ENCODE measurements at regions not wholly inside any gene's neighbourhood (a gene's known extent, or its start where the extent isn't known, plus 50 kb on each side); places are given as distances from the start of the nearest gene placed in this dataset.

- H4K20me1 ChIP-seq (ENCODE audit: control insufficient read depth, insufficient read depth, low read depth, low read length), result no peaks in the 10 kb centered on the region
- no peaks in the 10 kb centered on the region for H3K9me3 ChIP-seq (ENCODE audit: control insufficient read depth, insufficient read depth, low read length)
- no peak overlapping the region for H3K4me2 ChIP-seq (ENCODE audit: low read length)
- no peaks in the 10 kb centered on the region; the same call in 1 of the 2 replicates for H3K9me2 ChIP-seq (replicated peaks; ENCODE audit: control insufficient read depth, low read length)
- H3F3A ChIP-seq (ENCODE audit: control insufficient read depth, insufficient read depth), result no peaks in the 10 kb centered on the region
- H3K4me1 ChIP-seq (ENCODE audit: control insufficient read depth, low read length), result peaks cover 30% of the 10 kb centered on the region
- H3K27ac ChIP-seq (ENCODE audit: low read depth, low read length), result no peak overlapping the region
- no peaks in the 10 kb centered on the region for H3K79me2 ChIP-seq (ENCODE audit: control insufficient read depth, low read length)
- no peak overlapping the region for H3K4me3 ChIP-seq (ENCODE audit: low read length)
- TF ChIP-seq CTCF (IDR thresholded peaks at IDR 0.05; ENCODE audit: low read depth, low read length, poor library complexity, severe bottlenecking), result no peak
- no peak for TF ChIP-seq EZH2phosphoT487 (IDR thresholded peaks at IDR 0.05; ENCODE audit: borderline replicate concordance, low read length)
- H3K27me3 ChIP-seq (ENCODE audit: control insufficient read depth, low read length), result no peaks in the 10 kb centered on the region; the same call in 1 of the 2 replicates
- no peaks in the 10 kb centered on the region for H3K36me3 ChIP-seq (ENCODE audit: control insufficient read depth, low read length)
Observed at GRCh38 chr18:10303171-10303570, 151.3 kb upstream of the APCDD1 start.

- Histone ChIP-seq H3K27ac (ENCODE audit: low read depth, low read length) (no peak overlapping the region), H3F3A (ENCODE audit: control insufficient read depth, insufficient read depth) (no peaks in the 10 kb centered on the region), H3K79me2 (ENCODE audit: control insufficient read depth, low read length) (no peaks in the 10 kb centered on the region), H3K4me1 (ENCODE audit: control insufficient read depth, low read length) (peaks cover 13% of the 10 kb centered on the region), H3K4me2 (ENCODE audit: low read length) (no peak overlapping the region), H3K4me3 (ENCODE audit: low read length) (no peak overlapping the region), H3K27me3 (ENCODE audit: control insufficient read depth, low read length) (no peaks in the 10 kb centered on the region; the same call in 1 of the 2 replicates), H3K9me2 (replicated peaks; ENCODE audit: control insufficient read depth, low read length) (no peaks in the 10 kb centered on the region; the same call in 1 of the 2 replicates), H3K9me3 (ENCODE audit: control insufficient read depth, insufficient read depth, low read length) (no peaks in the 10 kb centered on the region), H3K36me3 (ENCODE audit: control insufficient read depth, low read length) (no peaks in the 10 kb centered on the region), H4K20me1 (ENCODE audit: control insufficient read depth, insufficient read depth, low read depth, low read length) (no peaks in the 10 kb centered on the region)
- no peak for TF ChIP-seq CTCF (IDR thresholded peaks at IDR 0.05; ENCODE audit: low read depth, low read length, poor library complexity, severe bottlenecking)
- TF ChIP-seq EZH2phosphoT487 (IDR thresholded peaks at IDR 0.05; ENCODE audit: borderline replicate concordance, low read length), result no peak
Observed at GRCh38 chr18:10304853-10305252, 149.6 kb upstream of the APCDD1 start.

- Histone ChIP-seq H3K9me3 (ENCODE audit: control insufficient read depth, insufficient read depth, low read length) (no peaks in the 10 kb centered on the region), H3K27ac (ENCODE audit: low read depth, low read length) (no peak overlapping the region), H3K36me3 (ENCODE audit: control insufficient read depth, low read length) (no peaks in the 10 kb centered on the region), H3K4me3 (ENCODE audit: low read length) (no peak overlapping the region), H3K4me1 (ENCODE audit: control insufficient read depth, low read length) (peaks cover 3% of the 10 kb centered on the region), H3F3A (ENCODE audit: control insufficient read depth, insufficient read depth) (no peaks in the 10 kb centered on the region), H3K9me2 (replicated peaks; ENCODE audit: control insufficient read depth, low read length) (no peaks in the 10 kb centered on the region; the same call in 1 of the 2 replicates), H3K27me3 (ENCODE audit: control insufficient read depth, low read length) (no peaks in the 10 kb centered on the region; the same call in 1 of the 2 replicates), H4K20me1 (ENCODE audit: control insufficient read depth, insufficient read depth, low read depth, low read length) (no peaks in the 10 kb centered on the region), H3K79me2 (ENCODE audit: control insufficient read depth, low read length) (no peaks in the 10 kb centered on the region), H3K4me2 (ENCODE audit: low read length) (no peak overlapping the region)
- no peak for TF ChIP-seq CTCF (IDR thresholded peaks at IDR 0.05; ENCODE audit: low read depth, low read length, poor library complexity, severe bottlenecking)
- TF ChIP-seq EZH2phosphoT487 (IDR thresholded peaks at IDR 0.05; ENCODE audit: borderline replicate concordance, low read length), result no peak
Observed at GRCh38 chr18:10306779-10307178, 147.7 kb upstream of the APCDD1 start.
